Activated T-helper 1 cell treated with anti-CD3 and anti-CD28 coated beads, Interleukin-12 subunit alpha, Interleukin-12 subunit beta, Interleukin-2, Interleukin-4 antibody, amounts not matched to agents 30 ng/mL and 10 ng/mL and 1 ng/mL, durations not matched to agents 14 hours and 24 hours and 36 hours (primary cell): ENCODE measurements at regions not wholly inside any gene's neighbourhood (a gene's known extent, or its start where the extent isn't known, plus 50 kb on each side); places are given as distances from the start of the nearest gene placed in this dataset.

Source experiments
- DNase-seq: peaks from one replicate; pipeline ENCODE4 v3.0.0; 2021; ENCODE audit warnings: low spot score
- H3K27ac Mint-ChIP-seq: one replicate; pipeline ENCODE4 v1.8.0; 2021; ENCODE audit warnings: mild to moderate bottlenecking, mixed read lengths
- H3K27me3 Mint-ChIP-seq: one replicate; pipeline ENCODE4 v1.8.0; 2022; ENCODE audit warnings: mild to moderate bottlenecking, moderate library complexity, mixed read lengths; ENCODE audit not compliant: insufficient read depth
- H3K36me3 Mint-ChIP-seq: one replicate; pipeline ENCODE4 v1.8.0; 2021; ENCODE audit warnings: low read depth, mixed read lengths
- H3K4me1 Mint-ChIP-seq: one replicate; pipeline ENCODE4 v1.8.0; 2021; ENCODE audit warnings: low read depth, mixed read lengths
- H3K4me3 Mint-ChIP-seq: one replicate; pipeline ENCODE4 v1.8.0; 2021; ENCODE audit warnings: mild to moderate bottlenecking, moderate library complexity, mixed read lengths
- H3K9me3 Mint-ChIP-seq: one replicate; pipeline ENCODE4 v1.8.0; 2021; ENCODE audit warnings: mixed read lengths
- intact Hi-C: fragments of 100-400 bp; cut with micrococcal nuclease; formaldehyde crosslinking; loops from one replicate; pipeline ENCODE4 v1.15.1; 2024

DNA sequence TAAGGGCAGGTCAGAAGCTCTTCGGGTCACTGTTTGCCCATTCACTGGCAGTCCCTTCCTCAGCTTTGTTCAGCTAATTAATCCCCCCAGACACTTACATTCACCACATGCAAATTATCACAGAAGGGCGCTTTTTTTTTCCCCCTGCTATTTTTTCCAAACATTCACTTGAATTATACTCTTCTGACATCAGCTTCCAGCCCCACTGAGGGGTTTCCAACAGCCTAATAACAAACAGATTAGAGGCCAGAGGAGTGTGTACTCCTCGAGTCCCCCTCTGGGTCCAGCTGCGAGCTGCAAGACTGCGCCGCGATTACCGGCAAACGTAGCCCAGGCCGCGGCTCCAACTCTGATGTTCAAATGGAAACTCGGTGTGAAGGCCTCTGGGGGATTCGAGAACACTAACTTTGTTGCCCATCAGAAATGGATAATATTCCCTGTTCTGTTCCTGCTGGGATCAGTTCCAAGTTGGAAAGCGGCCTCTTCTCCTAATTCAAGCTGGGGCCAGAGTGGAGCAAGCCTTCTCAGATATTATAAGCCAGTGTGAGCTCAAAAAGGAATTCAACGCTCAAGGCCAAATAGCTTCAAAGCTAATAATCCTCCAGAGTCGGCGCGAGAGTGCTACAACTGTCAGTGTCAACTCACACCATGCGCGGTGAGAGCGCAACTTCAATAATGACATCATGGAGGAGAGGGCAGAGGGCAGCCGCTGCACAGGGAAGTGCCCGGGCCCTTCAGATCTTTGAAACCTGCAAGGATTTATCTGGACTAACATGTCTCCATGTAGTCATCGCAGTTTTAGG, 560.8 kb downstream of the BNC2 start:
- intact Hi-C loops, result no loop called here
- Mint-ChIP-seq H3K4me1 (no peaks in the 10 kb centered on the region), H3K9me3 (no peaks in the 10 kb centered on the region), H3K4me3 (no peak overlapping the region), H3K36me3 (no peaks in the 10 kb centered on the region), H3K27me3 (peaks cover 3% of the 10 kb centered on the region), H3K27ac (no peak overlapping the region)
- DNase-seq, result no peak

DNA sequence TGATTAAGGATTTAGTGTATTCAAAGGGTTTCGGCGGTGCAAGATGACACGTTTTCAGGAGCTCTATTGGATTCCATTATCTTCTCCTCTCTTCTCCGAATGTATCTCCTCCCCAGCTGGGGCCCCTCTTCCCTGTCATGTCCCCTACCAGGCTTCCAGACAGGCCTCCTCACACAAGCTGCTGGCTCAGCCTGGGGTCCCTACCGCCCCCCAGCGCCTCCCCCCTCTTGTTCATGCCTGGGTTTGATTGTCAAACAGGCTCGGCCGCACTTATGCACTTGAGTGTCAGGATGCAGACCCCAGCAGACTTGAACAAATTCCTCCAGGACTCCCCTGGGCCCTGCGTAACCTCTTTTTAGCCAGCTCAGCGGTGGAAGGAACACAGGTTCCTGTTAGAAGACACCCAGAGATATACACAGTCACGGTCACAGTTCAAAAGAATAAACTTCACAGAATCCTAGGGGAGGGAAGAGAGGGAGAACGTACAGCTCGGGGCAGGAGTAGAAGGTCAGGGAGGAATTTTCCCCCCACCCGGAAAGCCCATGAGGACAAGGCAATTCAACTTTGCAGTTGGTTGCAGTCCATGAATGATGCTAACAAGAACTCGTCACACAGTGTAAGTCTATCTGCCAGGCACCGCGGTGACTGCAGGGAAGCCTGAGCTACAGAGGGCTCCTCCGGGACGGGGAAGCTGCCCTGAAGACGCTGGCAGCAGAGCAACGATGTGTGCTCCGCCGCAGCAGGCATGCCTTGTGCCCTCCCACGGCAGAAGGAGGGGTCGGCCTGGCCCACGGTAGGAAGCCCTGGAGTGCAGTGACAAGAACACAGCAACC, 560.0 kb downstream of the BNC2 start:
- Mint-ChIP-seq H3K4me1 (no peaks in the 10 kb centered on the region), H3K36me3 (no peaks in the 10 kb centered on the region), H3K27me3 (peaks cover 3% of the 10 kb centered on the region), H3K4me3 (no peak overlapping the region), H3K9me3 (no peaks in the 10 kb centered on the region), H3K27ac (no peak overlapping the region)
- intact Hi-C loops, result no loop called here
- DNase-seq, result no peak

GRCh38 chr9:16312116-16312515, 558.4 kb downstream of the BNC2 start:
- H3K4me1 Mint-ChIP-seq, result no peaks in the 10 kb centered on the region
- no peak overlapping the region for H3K27ac Mint-ChIP-seq
- no peaks in the 10 kb centered on the region for H3K36me3 Mint-ChIP-seq
- H3K9me3 Mint-ChIP-seq, result no peaks in the 10 kb centered on the region
- no peak overlapping the region for H3K4me3 Mint-ChIP-seq
- intact Hi-C loops, result no loop called here
- no peaks in the 10 kb centered on the region for H3K27me3 Mint-ChIP-seq
- DNase-seq, result no peak

DNA sequence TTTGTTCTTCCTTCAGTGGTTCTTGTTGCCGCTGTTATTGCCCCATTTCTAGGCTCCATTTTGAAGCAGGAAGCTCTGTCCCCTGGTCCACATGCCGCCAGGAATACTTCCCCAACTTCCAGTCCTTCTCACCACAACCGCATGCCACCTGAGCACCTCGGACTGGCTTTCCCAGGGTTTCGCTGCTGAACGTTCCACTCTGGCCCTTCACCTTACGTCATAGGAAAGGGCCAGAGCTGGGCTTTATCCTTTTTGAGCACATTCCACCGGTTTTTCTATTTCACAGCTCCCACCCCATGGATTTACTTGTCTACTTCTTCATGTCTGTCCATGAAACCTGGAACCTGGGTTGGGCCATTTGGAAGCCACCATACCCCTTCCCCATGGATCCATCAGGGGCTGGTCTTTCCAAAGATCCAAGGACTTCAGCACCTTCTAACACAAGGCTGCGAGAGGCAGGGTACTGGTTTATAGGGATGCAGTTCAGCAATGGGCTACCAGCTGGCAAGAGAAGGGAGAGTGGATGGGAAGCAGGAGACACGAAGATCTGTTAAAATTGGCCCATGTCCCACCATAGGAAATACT, 557.4 kb downstream of the BNC2 start:
- Mint-ChIP-seq H3K27ac (no peak overlapping the region), H3K4me3 (no peak overlapping the region), H3K27me3 (no peaks in the 10 kb centered on the region), H3K4me1 (no peaks in the 10 kb centered on the region), H3K9me3 (no peaks in the 10 kb centered on the region), H3K36me3 (no peaks in the 10 kb centered on the region)
- intact Hi-C loops, result no loop called here
- DNase-seq, result no peak

DNA sequence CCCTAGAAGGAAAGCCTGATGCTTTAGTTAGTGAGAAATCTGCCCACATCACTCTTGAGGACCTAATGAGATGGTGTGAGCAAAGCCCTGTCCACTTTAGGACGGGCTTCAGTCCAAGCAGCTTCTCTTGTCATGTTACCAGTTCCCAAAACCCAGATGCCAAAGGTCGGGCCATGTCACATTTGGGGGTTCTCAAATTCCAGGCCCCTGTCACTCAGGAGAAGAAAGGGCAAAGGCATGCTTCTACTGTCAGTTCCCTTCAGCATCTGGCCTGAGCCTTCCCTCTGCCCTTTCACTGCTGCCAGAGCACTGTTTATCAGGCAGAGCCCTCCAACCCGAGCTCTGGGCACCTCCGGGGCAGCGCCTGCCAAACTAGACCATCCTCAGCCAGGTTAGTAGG, 556.0 kb downstream of the BNC2 start:
- Mint-ChIP-seq H3K36me3 (no peaks in the 10 kb centered on the region), H3K27ac (no peak overlapping the region), H3K27me3 (no peaks in the 10 kb centered on the region), H3K9me3 (no peaks in the 10 kb centered on the region), H3K4me1 (no peaks in the 10 kb centered on the region), H3K4me3 (no peak overlapping the region)
- no peak for DNase-seq
- intact Hi-C loops, result no loop called here

DNA sequence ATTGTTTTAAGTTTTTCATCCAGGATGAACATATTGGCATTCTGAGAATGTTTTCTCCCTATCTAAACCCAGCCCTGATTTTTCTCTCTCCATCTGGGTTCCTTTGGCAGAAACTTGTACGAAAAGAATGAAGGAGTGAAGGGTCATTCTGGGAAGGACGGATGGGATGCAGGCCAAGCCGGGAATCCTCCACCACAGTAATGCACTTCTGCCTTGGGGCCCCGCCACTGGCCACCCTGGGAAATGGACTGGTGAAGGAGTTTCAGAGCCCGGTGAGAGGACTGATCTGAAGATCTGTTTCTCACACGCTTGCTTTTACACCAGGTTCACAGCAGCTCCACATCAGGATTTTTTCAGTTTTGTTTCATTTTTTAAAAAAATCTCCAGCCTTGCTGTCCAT, 554.8 kb downstream of the BNC2 start:
- Mint-ChIP-seq H3K9me3 (no peaks in the 10 kb centered on the region), H3K4me1 (no peaks in the 10 kb centered on the region), H3K36me3 (no peaks in the 10 kb centered on the region), H3K4me3 (no peak overlapping the region), H3K27me3 (no peaks in the 10 kb centered on the region), H3K27ac (no peak overlapping the region)
- DNase-seq, result no peak
- intact Hi-C loops, result no loop called here

DNA sequence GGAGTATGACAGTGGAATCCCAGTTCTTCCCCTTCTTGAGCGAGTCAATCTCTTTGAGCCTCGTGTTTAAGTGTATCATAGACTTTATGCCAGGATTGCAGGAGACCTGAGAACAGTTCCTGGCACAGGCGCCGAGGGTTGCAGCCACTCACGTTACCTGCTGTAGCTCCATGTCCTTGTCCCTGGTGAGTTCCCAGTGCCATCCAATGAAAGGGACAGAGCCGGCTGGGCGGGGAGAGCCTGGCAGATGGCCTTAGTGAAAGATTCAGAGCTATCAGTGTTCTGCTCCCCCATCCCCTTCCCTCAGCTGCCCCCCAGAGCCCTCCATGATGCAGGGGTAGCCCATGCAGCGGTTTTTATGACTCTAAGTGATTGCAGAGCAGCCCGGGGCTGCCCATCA, 554.0 kb downstream of the BNC2 start:
- Mint-ChIP-seq H3K4me1 (no peaks in the 10 kb centered on the region), H3K4me3 (no peak overlapping the region), H3K27me3 (no peaks in the 10 kb centered on the region), H3K27ac (no peak overlapping the region), H3K36me3 (no peaks in the 10 kb centered on the region), H3K9me3 (no peaks in the 10 kb centered on the region)
- intact Hi-C loops, result no loop called here
- DNase-seq, result no peak

DNA sequence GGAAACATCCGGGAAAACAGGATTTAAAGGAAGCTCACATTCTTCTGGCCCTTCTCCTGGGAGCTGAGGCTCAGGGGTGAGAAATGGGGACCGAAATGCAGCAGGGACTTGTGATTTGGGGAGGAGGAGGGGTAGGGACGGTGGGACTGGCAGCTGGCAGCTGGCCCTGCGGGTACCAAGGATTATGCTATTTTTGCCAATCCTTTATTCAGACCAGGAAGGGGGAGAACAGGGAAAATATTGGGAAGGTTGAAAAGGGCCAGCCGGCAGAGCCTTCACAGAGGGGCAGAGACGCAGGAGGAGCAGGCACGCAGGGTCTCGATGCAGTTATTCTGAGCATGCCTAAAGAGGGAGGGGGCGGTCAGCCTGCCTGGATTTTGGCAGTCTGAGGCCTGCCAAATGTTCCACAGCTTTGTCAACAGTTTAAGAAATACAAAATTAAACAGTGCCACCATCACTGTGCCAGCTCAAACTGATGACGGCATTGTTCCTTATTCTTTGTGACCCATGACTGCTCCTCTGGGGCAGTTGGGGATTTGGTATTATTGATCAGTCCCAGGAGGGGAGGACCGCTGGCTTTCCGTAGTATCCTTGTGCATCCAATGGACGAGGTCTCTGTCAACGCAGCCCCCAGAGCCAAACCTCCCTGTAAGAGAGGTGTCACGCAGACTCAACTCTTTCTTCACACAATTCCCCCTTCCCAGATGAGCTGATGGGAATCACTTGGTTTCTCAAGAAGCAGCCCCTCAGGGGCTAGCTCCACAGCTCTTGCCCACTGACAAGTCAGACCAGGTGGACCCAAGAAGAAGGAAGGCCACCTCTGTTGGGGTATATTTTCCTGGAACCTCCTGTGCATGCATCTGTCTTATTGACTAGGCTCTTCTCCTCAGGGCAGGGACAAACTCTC, 553.3 kb downstream of the BNC2 start:
- Mint-ChIP-seq H3K9me3 (no peaks in the 10 kb centered on the region), H3K27me3 (no peaks in the 10 kb centered on the region)

DNA sequence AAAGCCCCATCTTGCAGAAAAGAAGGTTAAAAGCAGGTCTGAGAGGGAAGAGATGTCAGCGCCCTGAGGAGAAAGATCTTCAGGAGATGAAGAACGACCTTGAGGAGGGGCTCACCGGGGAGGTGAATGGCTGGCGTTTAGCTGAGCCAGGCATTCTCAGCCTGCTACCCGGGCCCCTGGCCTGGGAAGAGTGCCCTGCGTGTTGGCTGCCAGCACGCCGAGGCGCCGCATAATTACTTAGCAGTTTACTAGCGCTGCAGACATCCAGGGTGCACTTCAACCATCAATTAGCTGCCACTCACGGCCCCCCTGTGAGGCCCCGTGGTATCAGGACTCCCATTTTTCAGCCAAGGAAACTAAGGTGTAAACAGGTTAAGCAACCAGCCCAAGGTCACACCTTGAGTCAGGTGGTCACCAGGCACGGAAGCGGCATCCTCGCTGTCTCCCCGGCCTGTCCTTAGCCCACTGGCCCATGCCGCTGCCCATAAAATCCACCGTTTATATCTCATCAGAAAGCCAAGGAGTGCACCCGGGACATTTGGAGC, 551.9 kb downstream of the BNC2 start:
- Mint-ChIP-seq H3K27ac (no peak overlapping the region), H3K4me1 (no peaks in the 10 kb centered on the region), H3K36me3 (no peaks in the 10 kb centered on the region), H3K27me3 (no peaks in the 10 kb centered on the region), H3K4me3 (no peak overlapping the region), H3K9me3 (no peaks in the 10 kb centered on the region)
- no peak for DNase-seq
- intact Hi-C loops, result no loop called here

More for the DNA sequence above, 553.3 kb downstream of the BNC2 start:
- intact Hi-C loops, result no loop called here
- H3K4me1 Mint-ChIP-seq, result no peaks in the 10 kb centered on the region
- H3K36me3 Mint-ChIP-seq, result no peaks in the 10 kb centered on the region
- no peak overlapping the region for H3K27ac Mint-ChIP-seq
- DNase-seq, result no peak
- H3K4me3 Mint-ChIP-seq, result no peak overlapping the region

DNA sequence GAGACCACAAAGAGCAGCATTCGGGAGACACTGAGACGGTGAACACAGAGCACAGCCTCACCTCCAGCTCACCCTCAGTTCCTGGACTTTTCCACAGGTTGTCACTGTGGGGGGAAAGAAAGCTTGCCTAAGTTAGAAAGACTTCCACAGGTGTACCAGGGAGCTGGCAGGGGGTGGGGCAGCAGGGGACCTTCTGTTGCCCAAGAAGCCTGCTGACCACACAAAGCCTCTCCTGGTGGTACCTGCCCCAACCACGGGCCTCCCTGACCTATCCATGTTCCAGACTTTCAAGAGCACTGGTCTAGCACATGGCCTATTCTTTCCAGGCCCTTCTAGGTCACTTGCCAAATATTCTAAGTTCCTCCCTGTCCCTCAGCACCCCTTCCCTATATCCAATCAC, 550.8 kb downstream of the BNC2 start:
- no peaks in the 10 kb centered on the region for H3K9me3 Mint-ChIP-seq
- no peaks in the 10 kb centered on the region for H3K4me1 Mint-ChIP-seq
- no peak overlapping the region for H3K27ac Mint-ChIP-seq
- DNase-seq, result no peak
- H3K27me3 Mint-ChIP-seq, result no peaks in the 10 kb centered on the region
- H3K4me3 Mint-ChIP-seq, result no peak overlapping the region
- intact Hi-C loops, result no loop called here
- no peaks in the 10 kb centered on the region for H3K36me3 Mint-ChIP-seq

- no peak overlapping the region for H3K27ac Mint-ChIP-seq
- H3K36me3 Mint-ChIP-seq, result no peaks in the 10 kb centered on the region
- H3K9me3 Mint-ChIP-seq, result no peaks in the 10 kb centered on the region
- no peak overlapping the region for H3K4me3 Mint-ChIP-seq
- intact Hi-C loops, result no loop called here
- H3K4me1 Mint-ChIP-seq, result no peaks in the 10 kb centered on the region
- no peak for DNase-seq
- no peaks in the 10 kb centered on the region for H3K27me3 Mint-ChIP-seq
These were observed 550.0 kb downstream of the BNC2 start for GRCh38 chr9:16320338-16320902.

DNA sequence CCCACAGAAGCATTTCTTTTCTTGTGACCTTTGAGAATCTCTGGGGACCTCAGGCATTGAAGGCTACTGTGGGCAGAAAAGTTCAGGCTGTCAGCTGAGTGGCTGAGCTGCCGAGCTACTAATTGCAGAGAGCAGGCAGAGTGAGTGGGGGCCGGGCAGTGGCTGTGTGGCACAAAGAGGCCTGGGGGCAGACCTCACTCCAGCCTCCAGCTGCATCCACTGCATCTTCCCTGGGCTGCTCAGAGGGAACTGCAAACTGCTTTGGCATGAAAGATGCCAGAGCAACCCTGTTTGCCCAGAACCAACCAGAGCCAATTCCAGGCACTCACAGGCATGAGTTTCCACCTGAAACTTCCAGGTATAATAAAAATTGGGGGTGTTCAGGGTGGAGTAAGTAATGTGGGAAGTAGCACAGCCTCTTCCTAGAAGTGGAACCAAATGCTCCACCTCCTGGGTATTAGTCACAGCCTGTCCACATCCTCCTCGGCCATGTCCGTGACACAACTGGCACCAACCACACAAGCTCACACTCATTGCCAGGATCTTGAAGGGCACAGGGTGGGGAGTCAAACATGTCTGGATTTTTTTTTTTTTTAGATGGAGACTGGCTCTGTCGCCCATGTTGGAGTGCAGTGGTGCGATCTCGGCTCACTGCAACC, 548.9 kb downstream of the BNC2 start:
- intact Hi-C loops, result no loop called here
- Mint-ChIP-seq H3K36me3 (no peaks in the 10 kb centered on the region), H3K27me3 (no peaks in the 10 kb centered on the region), H3K4me1 (no peaks in the 10 kb centered on the region), H3K27ac (no peak overlapping the region), H3K9me3 (no peaks in the 10 kb centered on the region), H3K4me3 (no peak overlapping the region)
- no peak for DNase-seq
